Activated naive CD4-positive, alpha-beta T cell treated with anti-CD3 and anti-CD28 coated beads, Interleukin-2, amount 10 ng/mL, durations not matched to agents 7 days and 5 days (primary cell): ENCODE measurements at regions not wholly inside any gene's neighbourhood (a gene's known extent, or its start where the extent isn't known, plus 50 kb on each side); places are given as distances from the start of the nearest gene placed in this dataset.
"Not testable (repeated sequence)": the region's sequence is repeated elsewhere in the genome, so short reads cannot be mapped to it uniquely, and the experiment has no call there.

Source experiments
- CTCF ChIA-PET: fragments of 350-600 bp; sonication (Branson Sonifier 250); formaldehyde crosslinking; loops from one replicate; lab custom pipeline; 2021; ENCODE audit warnings: antibody characterized with exemption; lab: Charles Lee
- DNase-seq: peaks from one replicate; pipeline ENCODE4 v3.0.0-alpha.2; 2020
- H3K27ac Mint-ChIP-seq: one replicate; pipeline ENCODE4 v1.8.0; 2021; ENCODE audit warnings: mild to moderate bottlenecking, moderate library complexity, mixed read lengths
- H3K27me3 Mint-ChIP-seq: one replicate; pipeline ENCODE4 v1.8.0; 2021; ENCODE audit warnings: mild to moderate bottlenecking, mixed read lengths
- H3K36me3 Mint-ChIP-seq: one replicate; pipeline ENCODE4 v1.8.0; 2021; ENCODE audit warnings: mixed read lengths
- H3K4me1 Mint-ChIP-seq: one replicate; pipeline ENCODE4 v1.8.0; 2021; ENCODE audit warnings: mixed read lengths
- H3K4me3 Mint-ChIP-seq: one replicate; pipeline ENCODE4 v1.8.0; 2021; ENCODE audit warnings: mild to moderate bottlenecking, moderate library complexity, mixed read lengths
- H3K9me3 Mint-ChIP-seq: one replicate; pipeline ENCODE4 v1.8.0; 2021; ENCODE audit warnings: mixed read lengths

GRCh38 chr18:14188751-14189406, 56.6 kb upstream of the ZNF519 start:
- H3K4me3 Mint-ChIP-seq, H3K27me3 Mint-ChIP-seq, H3K9me3 Mint-ChIP-seq, H3K4me1 Mint-ChIP-seq, DNase-seq, CTCF ChIA-PET, H3K27ac Mint-ChIP-seq, H3K36me3 Mint-ChIP-seq: not testable (repeated sequence)
